K562 (cell line): ENCODE measurements at regions not wholly inside any gene's neighbourhood (a gene's known extent, or its start where the extent isn't known, plus 50 kb on each side); places are given as distances from the start of the nearest gene placed in this dataset.

Source experiments
- ATAC-seq: fragments of 200-7000 bp; cut with Tn5 transposase; 3 replicates; pipeline ENCODE4 v1.9.1; 2020; ENCODE audit warnings: moderate library complexity
- BruUV-seq: library from RNA; stranded (reverse); fragments of 400-500 nt; replicated peaks from 2 replicates; lab custom pipeline; 2021; lab: Mats Ljungman, UMichigan
- CTCF ChIA-PET: fragments of 300-600 bp; formaldehyde crosslinking; extraction: SDS; loops from one replicate; lab custom pipeline; 2021; ENCODE audit warnings: low intra/inter-chr PET ratio; lab: Yijun Ruan, JAX
- POLR2A ChIA-PET: fragments of 300-600, 350-650 bp; sonication (Branson Sonifier 250); formaldehyde crosslinking; extraction: SDS; loops from one replicate; lab custom pipeline; 2021; ENCODE audit warnings: antibody characterized with exemption, inconsistent platforms; lab: Yijun Ruan, JAX
- DNase-seq, 4 experiments: peaks; one replicate each; pipeline versions ENCODE4 v3.0.0 to v3.0.0-alpha.2; 2011 to 2018; ENCODE audit warnings: low spot score in 3 of 4, mixed read lengths in 3 of 4; ENCODE audit errors: extremely low read depth in 1 of 4
- FAIRE-seq: peaks from 2 replicates; lab custom pipeline; 2011; peaks lifted over from hg19 to GRCh38; lab: Jason Lieb, UNC
- H2AFZ ChIP-seq: 2 replicates; pipeline ENCODE4 v1.6.0; 2011; ENCODE audit warnings: low read depth, low read length, control low read depth, inconsistent platforms
- H3K27ac ChIP-seq: fragments of 200-600 bp; 3 replicates; pipeline ENCODE4 v1.8.0; 2011; ENCODE audit warnings: low read depth, mild to moderate bottlenecking, control low read depth, inconsistent platforms, low read length, moderate library complexity, mixed read lengths; ENCODE audit errors: extremely low read depth
- H3K27me3 ChIP-seq, 2 experiments: fragments of 300-600 bp in 1 of 2; 2 replicates in 1 of 2; 3 replicates in 1 of 2; pipeline versions ENCODE4 v1.6.0 to v1.8.0; 2011; ENCODE audit warnings: inconsistent platforms in 2 of 2, low read length in 2 of 2, mild to moderate bottlenecking in 1 of 2, mixed read lengths in 1 of 2, moderate library complexity in 1 of 2; ENCODE audit not compliant: control insufficient read depth in 2 of 2, insufficient read depth in 2 of 2
- H3K36me3 ChIP-seq: fragments of 300-600 bp; 3 replicates; pipeline ENCODE4 v1.8.0; 2011; ENCODE audit warnings: mild to moderate bottlenecking, low read length, inconsistent platforms; ENCODE audit not compliant: control insufficient read depth, insufficient read depth
- H3K4me1 ChIP-seq, 2 experiments: fragments of 200-600 bp in 1 of 2; replicated peaks in 1 of 2; 2 replicates in 1 of 2; 3 replicates in 1 of 2; pipeline versions ENCODE4 v1.5.1 to v1.8.0; 2011; ENCODE audit warnings: inconsistent platforms in 2 of 2, low read length in 2 of 2, mild to moderate bottlenecking in 1 of 2, mixed read lengths in 1 of 2, moderate library complexity in 1 of 2; ENCODE audit not compliant: control insufficient read depth in 2 of 2, insufficient read depth in 2 of 2
- H3K4me2 ChIP-seq: 2 replicates; pipeline ENCODE4 v1.6.1; 2011; ENCODE audit warnings: low read length, control low read depth, inconsistent platforms, mixed read lengths; ENCODE audit not compliant: insufficient read depth
- H3K4me3 ChIP-seq: fragments of 200-600 bp; sonication (generic), shearing (Covaris generic); 2 replicates; pipeline ENCODE4 v1.5.1; 2016; ENCODE audit warnings: control low read depth, inconsistent platforms
- H3K79me2 ChIP-seq: fragments of 200-600 bp; 3 replicates; pipeline ENCODE4 v1.8.0; 2011; ENCODE audit warnings: low read length, inconsistent platforms; ENCODE audit not compliant: control insufficient read depth, insufficient read depth
- H3K9ac ChIP-seq, 2 experiments: 2 replicates each; pipeline versions ENCODE4 v1.6.0 to v1.6.1; 2011; ENCODE audit warnings: low read depth in 2 of 2, low read length in 2 of 2, control low read depth in 1 of 2, inconsistent platforms in 1 of 2, mild to moderate bottlenecking in 1 of 2, mixed read lengths in 1 of 2; ENCODE audit not compliant: insufficient read depth in 1 of 2
- H3K9me1 ChIP-seq: one replicate; pipeline ENCODE4 v1.6.0; 2011; ENCODE audit warnings: inconsistent platforms, mild to moderate bottlenecking, low read length, moderate library complexity; ENCODE audit not compliant: control insufficient read depth, insufficient read depth
- H3K9me3 ChIP-seq: replicated peaks from 2 replicates; pipeline ENCODE4 v1.5.1; 2011; ENCODE audit warnings: low read depth, low read length, inconsistent platforms; ENCODE audit not compliant: control insufficient read depth, insufficient read depth
- H4K20me1 ChIP-seq: replicated peaks from 2 replicates; pipeline ENCODE4 v1.6.1; 2011; ENCODE audit warnings: low read length, inconsistent platforms, mixed read lengths; ENCODE audit not compliant: control insufficient read depth, insufficient read depth
- FOXK2 ChIP-seq, 2 experiments: fragments of 450-650 bp; IDR thresholded peaks in 1 of 2; conservative IDR thresholded peaks in 1 of 2; 2 replicates each; pipeline ENCODE4 v1.6.1; 2016; ENCODE audit warnings: low read depth in 2 of 2, mild to moderate bottlenecking in 1 of 2
- ZNF609 ChIP-seq: sonication (generic); formaldehyde crosslinking; IDR thresholded peaks from 2 replicates; pipeline ENCODE4 v1.8.1; 2023; ENCODE audit warnings: missing genetic modification reagents, mild to moderate bottlenecking, borderline replicate concordance
- WGBS: fragments of 100-300 bp; shearing (Covaris generic); methylation state at CpG from one replicate; pipeline ENCODE4 v1.1.6; 2016; ENCODE audit warnings: low coverage, mixed read lengths; ENCODE audit not compliant: insufficient coverage; ENCODE audit errors: missing lambda C conversion rate; 5-methylcytosine and 5-hydroxymethylcytosine counted together
- in situ Hi-C: fragments of 300-500 bp; cut with MboI; formaldehyde crosslinking; loops from 4 replicates; pipeline ENCODE4 v1.15.0; 2018; ENCODE audit warnings: inconsistent platforms, mixed read lengths
- intact Hi-C: fragments of 100-400 bp; cut with micrococcal nuclease; formaldehyde crosslinking; loops from 2 replicates; pipeline ENCODE4 v1.14.2; 2022

- in situ Hi-C loops: no loop called here
- H3K9me3 ChIP-seq: no peaks in the 10 kb centered on the region
- H3K9me1 ChIP-seq: no peaks in the 10 kb centered on the region
- CTCF ChIA-PET: no interaction called here
- H3K27me3 ChIP-seq: no peaks in the 10 kb centered on the region
- H3K9ac ChIP-seq: no peak overlapping the region
- ATAC-seq (no peak), DNase-seq (no peak), FAIRE-seq (no peak)
- no peak overlapping the region for H3K4me3 ChIP-seq
- no TSS peak for BruUV-seq
- no peak overlapping the region for H3K27ac ChIP-seq
- intact Hi-C loops: no loop called here
- no peaks in the 10 kb centered on the region for H3K79me2 ChIP-seq
- H4K20me1 ChIP-seq: no peaks in the 10 kb centered on the region
- no peak overlapping the region for H2AFZ ChIP-seq
- 0% methylated on average over 3 of the region's 3 CpGs for WGBS
- no peaks in the 10 kb centered on the region for H3K36me3 ChIP-seq
- POLR2A ChIA-PET: no interaction called here
- H3K4me1 ChIP-seq: no peaks in the 10 kb centered on the region
- H3K4me2 ChIP-seq: no peak overlapping the region
- TF ChIP-seq FOXK2 (conservative IDR thresholded peaks at IDR 0.05 in 1 of 2, IDR thresholded peaks at IDR 0.05 in 1 of 2; ENCODE audit: low read depth in 2 of 2) (no peak), ZNF609 (no peak)
Measured at GRCh38 chr2:228864131-228864530, 407.0 kb downstream of the PID1 start.
